Gastrocnemius medialis (tissue), 4 donors: ENCODE measurements at regions not wholly inside any gene's neighbourhood (a gene's known extent, or its start where the extent isn't known, plus 50 kb on each side); places are given as distances from the start of the nearest gene placed in this dataset.

Experiments
- ATAC-seq, 2 donors: fragments of 150-250 bp; one replicate each; pipeline ENCODE4 v1.9.1; 2016
- DNase-seq, 2 donors: peaks; one replicate each; pipeline ENCODE4 v3.0.0-alpha.2; 2019
- H3K27ac ChIP-seq, 4 donors: fragments of 200-600 bp; sonication (generic); 1 replicate in 1 of 4; 2 replicates in 3 of 4; pipeline ENCODE4 v1.5.1; 2016 to 2018; ENCODE audit warnings: mild to moderate bottlenecking in 2 of 4, moderate library complexity in 1 of 4
- H3K27me3 ChIP-seq, 3 donors: fragments of 200-600 bp; sonication (generic) in 2 of 3; 1 replicate in 1 of 3; 2 replicates in 2 of 3; pipeline versions ENCODE4 v1.5.1 to v1.6.0; 2016 to 2019; ENCODE audit warnings: mild to moderate bottlenecking in 1 of 3, moderate library complexity in 1 of 3
- H3K36me3 ChIP-seq, 2 donors: fragments of 200-600 bp; sonication (generic) in 1 of 2; one replicate each; pipeline ENCODE4 v1.5.1; 2017 to 2018
- H3K4me1 ChIP-seq, 2 donors: fragments of 200-600 bp; sonication (generic) in 1 of 2; one replicate each; pipeline ENCODE4 v1.5.1; 2016 to 2017; ENCODE audit warnings: mild to moderate bottlenecking in 2 of 2
- H3K4me3 ChIP-seq, 4 donors: fragments of 200-600 bp; sonication (generic) in 3 of 4; 1 replicate in 1 of 4; 2 replicates in 3 of 4; pipeline ENCODE4 v1.5.1; 2016 to 2019; ENCODE audit warnings: mild to moderate bottlenecking in 2 of 4
- H3K9me3 ChIP-seq, 3 donors: fragments of 200-600 bp; sonication (generic) in 2 of 3; 1 replicate in 1 of 3; 2 replicates in 2 of 3; pipeline ENCODE4 v1.5.1; 2016 to 2019
- CTCF ChIP-seq, 5 experiments: fragments of 450-650 bp in 3 of 5; fragments of 200-600 bp in 2 of 5; sonication (generic) in 2 of 5; IDR thresholded peaks in 4 of 5; conservative IDR thresholded peaks in 1 of 5; 1 replicate in 4 of 5; 2 replicates in 1 of 5; pipeline ENCODE4 v1.5.1; 2016 to 2019; ENCODE audit warnings: antibody characterized with exemption in 5 of 5, mild to moderate bottlenecking in 3 of 5, moderate library complexity in 3 of 5
- POLR2A ChIP-seq, 2 donors: fragments of 450-650 bp; IDR thresholded peaks; one replicate each; pipeline ENCODE4 v1.6.1; 2017; ENCODE audit warnings: antibody characterized with exemption in 2 of 2, mild to moderate bottlenecking in 2 of 2, moderate library complexity in 2 of 2
- in situ Hi-C, 4 donors: fragments of 200-750 bp; cut with MboI; loops; one replicate each; pipeline versions ENCODE4 v1.15.0 to v1.8.0; 2017; ENCODE audit warnings: low sequenced_read_pairs in 4 of 4
- intact Hi-C: fragments of 100-400 bp; cut with DNase I; formaldehyde crosslinking; loops from one replicate; pipeline ENCODE4 v1.15.1; 2023; ENCODE audit warnings: low total_unique reads

GRCh38 chr20:47951521-47951971 is 166.3 kb upstream of the SULF2 start:
- ATAC-seq = no peak
- Histone ChIP-seq H3K36me3 (no peaks in the 10 kb centered on the region), H3K9me3 (no peaks in the 10 kb centered on the region), H3K4me1 (no peaks in the 10 kb centered on the region), H3K4me3 (no peak overlapping the region), H3K27ac (no peak overlapping the region), H3K27me3 (no peaks in the 10 kb centered on the region)
- TF ChIP-seq POLR2A (IDR thresholded peaks at IDR 0.05) (no peak), CTCF (IDR thresholded peaks at IDR 0.05 in 4 of 5, conservative IDR thresholded peaks at IDR 0.05 in 1 of 5) (no peak)
- in situ Hi-C loops (no loop called here), intact Hi-C loops (no loop called here)
- DNase-seq = no peak

DNA sequence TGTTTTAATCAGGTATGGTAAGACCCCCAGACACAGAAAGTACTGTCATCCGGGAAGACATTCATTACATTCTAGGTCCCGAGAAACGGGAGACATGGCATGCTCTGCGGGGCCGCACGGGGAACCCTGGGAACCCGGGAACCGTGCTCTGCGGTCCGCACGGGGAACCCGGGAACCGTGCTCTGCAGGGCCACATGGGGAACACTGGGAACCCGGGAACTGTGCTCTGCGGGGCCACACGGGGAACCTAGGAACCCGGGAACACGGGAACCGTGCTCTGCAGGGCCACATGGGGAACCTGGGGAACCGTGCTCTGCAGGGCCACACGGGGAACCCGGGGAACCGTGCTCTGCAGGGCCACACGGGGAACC is 165.6 kb upstream of the SULF2 start:
- ATAC-seq = no peak
- Histone ChIP-seq H3K9me3 (no peaks in the 10 kb centered on the region), H3K36me3 (no peaks in the 10 kb centered on the region), H3K4me1 (no peaks in the 10 kb centered on the region), H3K27me3 (no peaks in the 10 kb centered on the region), H3K27ac (no peak overlapping the region), H3K4me3 (no peak overlapping the region)
- in situ Hi-C loops = no loop called here
- no peak for DNase-seq
- intact Hi-C loops = no loop called here
- TF ChIP-seq POLR2A (IDR thresholded peaks at IDR 0.05) (no peak), CTCF (IDR thresholded peaks at IDR 0.05 in 4 of 5, conservative IDR thresholded peaks at IDR 0.05 in 1 of 5) (no peak)

- no peak overlapping the region for H3K27ac ChIP-seq
- no peaks in the 10 kb centered on the region for H3K27me3 ChIP-seq
- ATAC-seq (no peak), DNase-seq (no peak)
- no peaks in the 10 kb centered on the region for H3K4me1 ChIP-seq
- no peak overlapping the region for H3K4me3 ChIP-seq
- H3K36me3 ChIP-seq = no peaks in the 10 kb centered on the region
- TF ChIP-seq CTCF (IDR thresholded peaks at IDR 0.05 in 4 of 5, conservative IDR thresholded peaks at IDR 0.05 in 1 of 5) (no peak), POLR2A (IDR thresholded peaks at IDR 0.05) (no peak)
- intact Hi-C loops = no loop called here
- H3K9me3 ChIP-seq = no peaks in the 10 kb centered on the region
- in situ Hi-C loops = no loop called here
These were observed 165.0 kb upstream of the SULF2 start for GRCh38 chr20:47950124-47950912.

DNA sequence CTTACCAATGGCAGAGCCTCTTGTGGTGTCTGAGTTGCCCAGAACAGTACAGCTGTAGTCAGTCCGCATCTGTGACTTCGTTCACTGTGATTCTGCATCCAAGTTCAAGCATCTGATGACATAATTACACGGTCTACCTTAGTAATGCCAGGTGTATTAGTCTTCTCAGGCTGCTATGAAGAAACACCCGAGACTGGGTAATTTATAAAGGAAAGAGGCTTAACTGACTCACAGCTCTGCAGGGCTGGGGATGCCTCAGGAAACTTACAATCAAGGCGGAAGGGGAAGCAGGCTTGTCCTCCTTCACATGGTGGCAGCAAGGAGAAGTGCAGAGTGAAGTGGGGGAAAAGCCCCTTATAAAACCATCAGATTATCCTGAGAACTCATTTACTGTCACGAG is 163.9 kb upstream of the SULF2 start:
- ATAC-seq (no peak), DNase-seq (no peak)
- Histone ChIP-seq H3K36me3 (no peaks in the 10 kb centered on the region), H3K4me3 (no peak overlapping the region), H3K4me1 (no peaks in the 10 kb centered on the region), H3K27ac (no peak overlapping the region), H3K9me3 (no peaks in the 10 kb centered on the region), H3K27me3 (no peaks in the 10 kb centered on the region)
- TF ChIP-seq CTCF (IDR thresholded peaks at IDR 0.05 in 4 of 5, conservative IDR thresholded peaks at IDR 0.05 in 1 of 5) (no peak), POLR2A (IDR thresholded peaks at IDR 0.05) (no peak)
- intact Hi-C loops = no loop called here
- in situ Hi-C loops = no loop called here

DNA sequence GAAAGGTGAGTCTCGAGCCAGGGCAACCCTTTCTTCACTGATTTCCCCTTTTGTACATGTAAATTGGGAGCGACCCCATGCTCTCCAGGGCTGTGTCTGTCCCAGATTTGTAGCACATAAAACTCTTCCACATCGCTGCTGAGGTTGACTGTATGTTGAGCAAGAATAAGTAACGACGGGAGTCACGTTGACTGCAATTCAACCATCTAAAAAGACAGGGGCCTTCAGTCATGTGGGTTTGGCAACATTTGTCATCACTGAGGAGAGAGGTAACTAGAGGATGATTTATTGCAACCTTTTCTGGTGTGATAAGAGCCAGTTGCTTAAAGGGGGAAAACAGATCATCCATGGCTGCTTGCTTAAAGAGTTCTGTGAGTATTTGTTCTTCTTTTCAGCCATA is 159.4 kb upstream of the SULF2 start:
- H3K9me3 ChIP-seq = no peaks in the 10 kb centered on the region
- no peaks in the 10 kb centered on the region for H3K4me1 ChIP-seq
- H3K27me3 ChIP-seq = no peaks in the 10 kb centered on the region
- intact Hi-C loops = no loop called here
- in situ Hi-C loops = no loop called here
- no peak overlapping the region for H3K27ac ChIP-seq
- TF ChIP-seq POLR2A (IDR thresholded peaks at IDR 0.05) = no peak
- TF ChIP-seq CTCF (IDR thresholded peaks at IDR 0.05 in 4 of 5, conservative IDR thresholded peaks at IDR 0.05 in 1 of 5) = no peak
- no peak for ATAC-seq
- DNase-seq = no peak
- H3K36me3 ChIP-seq = no peaks in the 10 kb centered on the region
- H3K4me3 ChIP-seq = no peak overlapping the region
